Spleen (tissue), 11 donors: ENCODE measurements at regions not wholly inside any gene's neighbourhood (a gene's known extent, or its start where the extent isn't known, plus 50 kb on each side); places are given as distances from the start of the nearest gene placed in this dataset.
A peak's percentile ranks its signal among the peaks of the same experiment; 100 is the strongest.

Experiments
- DNase-seq: peaks from one replicate; pipeline ENCODE4 v3.0.0-alpha.2; 2020
- H3K27ac ChIP-seq, 8 donors: fragments of 200-600 bp; sonication (generic) in 7 of 8; 1 replicate in 4 of 8; 2 replicates in 4 of 8; pipeline versions ENCODE4 v1.5.0 to v1.8.0; 2016 to 2021; ENCODE audit warnings: inconsistent platforms in 4 of 8, mild to moderate bottlenecking in 4 of 8, moderate library complexity in 1 of 8
- H3K27me3 ChIP-seq, 7 donors: fragments of 200-600 bp; sonication (generic) in 6 of 7; replicated peaks in 1 of 7; 1 replicate in 4 of 7; 2 replicates in 3 of 7; pipeline versions ENCODE4 v1.5.0 to v1.8.0; 2016 to 2021; ENCODE audit warnings: inconsistent platforms in 3 of 7, mild to moderate bottlenecking in 1 of 7
- H3K36me3 ChIP-seq, 6 donors: fragments of 200-600 bp; sonication (generic) in 5 of 6; 1 replicate in 4 of 6; 2 replicates in 2 of 6; pipeline versions ENCODE4 v1.5.0 to v1.8.0; 2016 to 2021; ENCODE audit warnings: inconsistent platforms in 2 of 6
- H3K4me1 ChIP-seq, 6 donors: fragments of 200-600 bp; sonication (generic) in 5 of 6; 1 replicate in 3 of 6; 2 replicates in 3 of 6; pipeline versions ENCODE4 v1.5.0 to v1.8.0; 2016 to 2021; ENCODE audit warnings: inconsistent platforms in 3 of 6
- H3K4me3 ChIP-seq, 8 donors: fragments of 200-600 bp; sonication (generic) in 7 of 8; 1 replicate in 4 of 8; 2 replicates in 4 of 8; pipeline versions ENCODE4 v1.5.0 to v1.8.0; 2016 to 2021; ENCODE audit warnings: inconsistent platforms in 4 of 8, mild to moderate bottlenecking in 4 of 8, moderate library complexity in 2 of 8
- H3K9me3 ChIP-seq, 8 donors: fragments of 200-600 bp; sonication (generic) in 7 of 8; 1 replicate in 4 of 8; 2 replicates in 4 of 8; pipeline versions ENCODE4 v1.5.0 to v1.8.0; 2016 to 2021; ENCODE audit warnings: inconsistent platforms in 4 of 8
- CTCF ChIP-seq, 11 experiments: fragments of 200-600 bp in 7 of 11; fragments of 450-650 bp in 4 of 11; sonication (generic) in 4 of 11; IDR thresholded peaks in 8 of 11; conservative IDR thresholded peaks in 3 of 11; 1 replicate in 7 of 11; 2 replicates in 4 of 11; pipeline versions ENCODE4 v1.4.0 to v1.8.0; 2016 to 2021; ENCODE audit warnings: antibody characterized with exemption in 11 of 11, inconsistent platforms in 4 of 11, mild to moderate bottlenecking in 1 of 11
- POLR2A ChIP-seq, 3 donors: fragments of 450-650 bp; IDR thresholded peaks; one replicate each; pipeline ENCODE4 v1.5.1; 2017; ENCODE audit warnings: antibody characterized with exemption in 3 of 3, mild to moderate bottlenecking in 1 of 3
- POLR2AphosphoS5 ChIP-seq, 3 donors: sonication (generic); formaldehyde crosslinking; IDR thresholded peaks; one replicate each; pipeline ENCODE4 v1.5.1; 2017; ENCODE audit warnings: antibody characterized with exemption in 3 of 3
- WGBS, 5 donors: extraction: QIAGEN DNeasy Blood & Tissue Kit in 3 of 5; methylation state at CpG; one replicate each; pipeline versions ENCODE4 v1.1.5 to v1.1.7; 2013 to 2018; 5-methylcytosine and 5-hydroxymethylcytosine counted together
- intact Hi-C: fragments of 100-400 bp; cut with DNase I; formaldehyde crosslinking; loops from one replicate; pipeline ENCODE4 v1.15.0; 2023; ENCODE audit warnings: low total_unique reads
- donor health status: healthy with polysubstance abuse.
- donor health status: DM: no; HTN: no; CAD: no; lungs with moderate emphysema.
- donor health status: DM: no; HTN: no; CAD: no.
- donor health status: Bipolar disorder and iron deficiency.
- donor health status: healthy.
- donor health status: DM: no; HTN: no; CAD: no.
- donor health status: DM: yes; HTN: yes; CAD: no.

- no peaks in the 10 kb centered on the region for H3K36me3 ChIP-seq
- intact Hi-C loops, result no loop called here
- H3K9me3 ChIP-seq, result peaks cover 0 to 23% (median 14%) of the 10 kb centered on the region in 8 donors
- H3K27me3 ChIP-seq, result no peaks in the 10 kb centered on the region
- no peak overlapping the region for H3K4me3 ChIP-seq
- WGBS, 5 donors, result 2 to 96% (median 39%) methylated on average over 1 of the region's 1 CpG
- no peak overlapping the region for H3K27ac ChIP-seq
- peaks cover 0 to 6% (median 1%) of the 10 kb centered on the region in 6 donors for H3K4me1 ChIP-seq
- DNase-seq, result no peak
- TF ChIP-seq POLR2AphosphoS5 (IDR thresholded peaks at IDR 0.05) (no peak), POLR2A (IDR thresholded peaks at IDR 0.05) (no peak), CTCF (IDR thresholded peaks at IDR 0.05 in 8 of 11, conservative IDR thresholded peaks at IDR 0.05 in 3 of 11) (no peak)
Observed at GRCh38 chr6:129778793-129779192, 68.8 kb upstream of the ARHGAP18 start.

- DNase-seq, result no peak
- TF ChIP-seq CTCF (IDR thresholded peaks at IDR 0.05 in 8 of 11, conservative IDR thresholded peaks at IDR 0.05 in 3 of 11) (no peak), POLR2A (IDR thresholded peaks at IDR 0.05) (no peak), POLR2AphosphoS5 (IDR thresholded peaks at IDR 0.05) (no peak)
- Histone ChIP-seq H3K4me1 (peaks cover 0 to 6% (median 1%) of the 10 kb centered on the region in 6 donors), H3K27ac (no peak overlapping the region), H3K4me3 (no peak overlapping the region), H3K36me3 (no peaks in the 10 kb centered on the region), H3K27me3 (no peaks in the 10 kb centered on the region), H3K9me3 (peaks cover 0 to 23% (median 14%) of the 10 kb centered on the region in 8 donors)
- intact Hi-C loops, result no loop called here
Observed at GRCh38 chr6:129777371-129777770, 67.4 kb upstream of the ARHGAP18 start.

- intact Hi-C loops, result no loop called here
- Histone ChIP-seq H3K27ac (no peak overlapping the region), H3K36me3 (no peaks in the 10 kb centered on the region), H3K4me3 (no peak overlapping the region), H3K27me3 (no peaks in the 10 kb centered on the region), H3K9me3 (peaks cover 0 to 23% (median 14%) of the 10 kb centered on the region in 8 donors), H3K4me1 (peaks cover 0 to 6% (median 1%) of the 10 kb centered on the region in 6 donors)
- WGBS, 5 donors, result 88 to 94% (median 89%) methylated on average over 3 of the region's 3 CpGs
- no peak for TF ChIP-seq POLR2AphosphoS5 (IDR thresholded peaks at IDR 0.05)
- no peak for TF ChIP-seq POLR2A (IDR thresholded peaks at IDR 0.05)
- TF ChIP-seq CTCF (IDR thresholded peaks at IDR 0.05 in 8 of 11, conservative IDR thresholded peaks at IDR 0.05 in 3 of 11), result no peak
- no peak for DNase-seq
Observed at GRCh38 chr6:129776542-129777330, 66.8 kb upstream of the ARHGAP18 start.

- H3K4me1 ChIP-seq, result peaks cover 0 to 6% (median 1%) of the 10 kb centered on the region in 6 donors
- peaks cover 0 to 21% (median 14%) of the 10 kb centered on the region in 8 donors for H3K9me3 ChIP-seq
- no peaks in the 10 kb centered on the region for H3K27me3 ChIP-seq
- intact Hi-C loops, result no loop called here
- no peak for DNase-seq
- H3K27ac ChIP-seq, result no peak overlapping the region
- H3K4me3 ChIP-seq, result peak overlapping the region in 1 of 8 donors; percentile 33
- TF ChIP-seq CTCF (IDR thresholded peaks at IDR 0.05 in 8 of 11, conservative IDR thresholded peaks at IDR 0.05 in 3 of 11) (peak; percentile 27 to 85 (median 76)), POLR2A (IDR thresholded peaks at IDR 0.05) (no peak), POLR2AphosphoS5 (IDR thresholded peaks at IDR 0.05) (no peak)
- WGBS, 5 donors, result 37 to 70% (median 62%) methylated on average over 7 to 8 of the region's 8 CpGs
- no peaks in the 10 kb centered on the region for H3K36me3 ChIP-seq
Observed at GRCh38 chr6:129774697-129775447, 64.9 kb upstream of the ARHGAP18 start.
